Uterus (tissue), 2 donors: ENCODE measurements at regions not wholly inside any gene's neighbourhood (a gene's known extent, or its start where the extent isn't known, plus 50 kb on each side); places are given as distances from the start of the nearest gene placed in this dataset.

ENCODE experiments used
- CTCF ChIP-seq, 4 experiments: fragments of 200-600 bp in 2 of 4; fragments of 450-650 bp in 2 of 4; sonication (generic) in 2 of 4; IDR thresholded peaks; one replicate each; pipeline ENCODE4 v1.5.1; 2016 to 2019; ENCODE audit warnings: antibody characterized with exemption in 4 of 4, mild to moderate bottlenecking in 2 of 4, moderate library complexity in 1 of 4
- POLR2A ChIP-seq, 2 donors: fragments of 450-650 bp; IDR thresholded peaks; one replicate each; pipeline ENCODE4 v1.6.1; 2016; ENCODE audit warnings: antibody characterized with exemption in 2 of 2, mild to moderate bottlenecking in 1 of 2, moderate library complexity in 1 of 2

DNA sequence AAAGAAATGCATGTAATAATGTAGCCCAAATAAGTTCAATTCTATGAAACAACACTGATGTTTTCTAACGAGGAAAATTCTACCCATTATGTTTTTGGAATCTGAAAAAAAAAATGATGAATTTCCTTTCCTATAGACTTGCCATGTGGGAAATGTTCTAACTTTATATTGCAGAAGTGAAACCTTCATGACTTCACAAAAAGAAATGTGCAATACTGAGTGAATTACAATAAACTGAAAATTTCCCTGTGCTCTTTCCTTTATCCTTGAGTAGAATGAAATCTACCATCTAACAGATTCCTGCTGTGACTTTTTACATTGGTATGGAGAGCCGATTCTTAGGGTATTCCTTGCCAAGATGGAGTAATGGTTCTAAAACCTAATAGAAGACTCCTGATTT lies 1622.5 kb downstream of the MAT2B start:
- TF ChIP-seq POLR2A (IDR thresholded peaks at IDR 0.05) (no peak), CTCF (IDR thresholded peaks at IDR 0.05) (no peak)
